Neural cell (in vitro differentiated cells): ENCODE measurements at regions not wholly inside any gene's neighbourhood (a gene's known extent, or its start where the extent isn't known, plus 50 kb on each side); places are given as distances from the start of the nearest gene placed in this dataset.

Experiments used
- H2AFZ ChIP-seq: fragments of 200-600, 300-800 bp; sonication (generic), shearing (Covaris generic); 2 replicates; pipeline ENCODE4 v1.6.0; 2014; ENCODE audit warnings: low read depth, mild to moderate bottlenecking, antibody characterized with exemption, low read length, moderate library complexity
- H3F3A ChIP-seq: fragments of 200-600 bp; shearing (Covaris generic); 2 replicates; pipeline ENCODE4 v1.6.1; 2016; ENCODE audit warnings: mild to moderate bottlenecking, moderate library complexity, mixed read lengths, antibody characterized with exemption, low read length; ENCODE audit not compliant: insufficient read depth, poor library complexity, severe bottlenecking
- H3K27ac ChIP-seq: fragments of 200-600, 300-800 bp; sonication (generic), shearing (Covaris generic); 2 replicates; pipeline ENCODE4 v1.5.1; 2014; ENCODE audit warnings: mild to moderate bottlenecking, low read length, moderate library complexity
- H3K27me3 ChIP-seq: fragments of 300-800, 200-600 bp; sonication (generic), shearing (Covaris generic); 2 replicates; pipeline ENCODE4 v1.6.0; 2014; ENCODE audit warnings: mild to moderate bottlenecking, low read depth, low read length, moderate library complexity; ENCODE audit not compliant: insufficient read depth
- H3K36me3 ChIP-seq: fragments of 300-800, 200-600 bp; sonication (generic), shearing (Covaris generic); 2 replicates; pipeline ENCODE4 v1.5.1; 2014; ENCODE audit warnings: mild to moderate bottlenecking, antibody characterized with exemption, low read length, moderate library complexity; ENCODE audit not compliant: insufficient read depth
- H3K4me2 ChIP-seq: fragments of 300-800, 200-600 bp; sonication (generic), shearing (Covaris generic); 2 replicates; pipeline ENCODE4 v1.6.0; 2014; ENCODE audit warnings: mild to moderate bottlenecking, low read length
- H3K4me3 ChIP-seq: fragments of 300-800, 200-600 bp; sonication (generic), shearing (Covaris generic); 2 replicates; pipeline ENCODE4 v1.5.1; 2014; ENCODE audit warnings: mild to moderate bottlenecking, low read length, moderate library complexity
- H3K79me2 ChIP-seq: fragments of 200-600 bp; shearing (Covaris generic); replicated peaks from 2 replicates; pipeline ENCODE4 v1.6.0; 2014; ENCODE audit warnings: mild to moderate bottlenecking, low read length, moderate library complexity; ENCODE audit not compliant: insufficient read depth
- H3K9ac ChIP-seq: fragments of 300-800, 200-600 bp; sonication (generic), shearing (Covaris generic); 2 replicates; pipeline ENCODE4 v1.6.1; 2016; ENCODE audit warnings: mild to moderate bottlenecking, low read length, mixed read lengths
- H3K9me2 ChIP-seq: fragments of 200-600 bp; shearing (Covaris generic); 2 replicates; pipeline ENCODE4 v1.6.1; 2016; ENCODE audit warnings: mild to moderate bottlenecking, low read length, mixed read lengths; ENCODE audit not compliant: insufficient read depth
- H3K9me3 ChIP-seq: fragments of 200-600, 300-800 bp; sonication (generic), shearing (Covaris generic); 2 replicates; pipeline ENCODE4 v1.6.1; 2016; ENCODE audit warnings: mild to moderate bottlenecking, mixed run types, low read length, moderate library complexity, mixed read lengths
- H4K20me1 ChIP-seq: fragments of 200-600 bp; shearing (Covaris generic); 2 replicates; pipeline ENCODE4 v1.6.1; 2016; ENCODE audit warnings: mild to moderate bottlenecking, mixed run types; ENCODE audit not compliant: insufficient read depth
- EP300 ChIP-seq: fragments of 450-650 bp; conservative IDR thresholded peaks from 2 replicates; pipeline ENCODE4 v1.6.1; 2014; ENCODE audit warnings: antibody characterized with exemption, mild to moderate bottlenecking, moderate library complexity; ENCODE audit not compliant: poor library complexity, severe bottlenecking
- EZH2 ChIP-seq: fragments of 200-600, 300-800 bp; shearing (Covaris generic), sonication (generic); IDR thresholded peaks from 2 replicates; pipeline ENCODE4 v1.6.1; 2014; ENCODE audit warnings: antibody characterized with exemption, low read length, borderline replicate concordance, mild to moderate bottlenecking; ENCODE audit not compliant: insufficient read depth, poor library complexity, severe bottlenecking
- MXI1 ChIP-seq: fragments of 450-650 bp; conservative IDR thresholded peaks from 2 replicates; pipeline ENCODE4 v1.6.1; 2014; ENCODE audit warnings: antibody characterized with exemption, mild to moderate bottlenecking; ENCODE audit not compliant: poor library complexity, severe bottlenecking
- POLR2AphosphoS5 ChIP-seq: IDR thresholded peaks from 2 replicates; pipeline ENCODE4 v1.6.1; 2012
- RAD21 ChIP-seq: fragments of 450-650 bp; conservative IDR thresholded peaks from 2 replicates; pipeline ENCODE4 v1.6.1; 2014; ENCODE audit warnings: antibody characterized with exemption, mild to moderate bottlenecking, moderate library complexity
- SMC3 ChIP-seq: fragments of 450-650 bp; conservative IDR thresholded peaks from 2 replicates; pipeline ENCODE4 v1.6.1; 2014; ENCODE audit warnings: antibody characterized with exemption, mild to moderate bottlenecking, moderate library complexity; ENCODE audit not compliant: poor library complexity
- TAF1 ChIP-seq: IDR thresholded peaks from 2 replicates; pipeline ENCODE4 v1.6.1; 2012; ENCODE audit warnings: low read depth
- TF ChIP-seq, protein P1 (sequence below): fragments of 450-650 bp; IDR thresholded peaks from 2 replicates; pipeline ENCODE4 v1.5.1; 2014; ENCODE audit warnings: antibody characterized with exemption, mild to moderate bottlenecking, moderate library complexity; ENCODE audit not compliant: poor library complexity, severe bottlenecking
- TF ChIP-seq, protein P2 (sequence below): IDR thresholded peaks from 2 replicates; pipeline ENCODE4 v1.6.1; 2012; ENCODE audit warnings: borderline replicate concordance

DNA sequence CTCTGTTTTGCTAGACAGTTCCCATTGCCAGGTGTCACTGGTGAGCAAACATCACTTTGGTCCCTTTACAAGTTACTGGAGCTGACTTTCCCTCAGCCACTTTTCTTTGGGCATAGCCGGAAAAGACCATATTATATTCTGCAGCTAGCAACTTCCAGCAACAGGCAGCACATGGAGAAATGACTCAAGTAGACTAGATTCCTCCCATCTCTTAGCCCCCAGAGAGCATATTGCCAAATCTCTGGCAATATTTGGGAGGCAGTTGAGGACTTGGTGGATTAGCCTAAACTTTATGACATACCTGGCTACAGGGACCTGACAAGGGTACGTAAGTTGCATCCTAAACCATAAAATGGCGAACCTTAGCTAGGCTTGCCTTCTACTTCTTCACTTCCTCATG, 204.7 kb upstream of the MPDZ start:
- Histone ChIP-seq H3K27ac (no peak overlapping the region), H3K27me3 (no peaks in the 10 kb centered on the region), H3F3A (no peaks in the 10 kb centered on the region), H3K9me3 (no peaks in the 10 kb centered on the region), H3K4me3 (no peak overlapping the region), H3K79me2 (no peaks in the 10 kb centered on the region), H3K4me2 (no peak overlapping the region), H3K36me3 (no peaks in the 10 kb centered on the region), H4K20me1 (no peaks in the 10 kb centered on the region), H3K9me2 (no peaks in the 10 kb centered on the region), H3K9ac (no peak overlapping the region), H2AFZ (no peak overlapping the region)
- TF ChIP-seq, protein P1, sequence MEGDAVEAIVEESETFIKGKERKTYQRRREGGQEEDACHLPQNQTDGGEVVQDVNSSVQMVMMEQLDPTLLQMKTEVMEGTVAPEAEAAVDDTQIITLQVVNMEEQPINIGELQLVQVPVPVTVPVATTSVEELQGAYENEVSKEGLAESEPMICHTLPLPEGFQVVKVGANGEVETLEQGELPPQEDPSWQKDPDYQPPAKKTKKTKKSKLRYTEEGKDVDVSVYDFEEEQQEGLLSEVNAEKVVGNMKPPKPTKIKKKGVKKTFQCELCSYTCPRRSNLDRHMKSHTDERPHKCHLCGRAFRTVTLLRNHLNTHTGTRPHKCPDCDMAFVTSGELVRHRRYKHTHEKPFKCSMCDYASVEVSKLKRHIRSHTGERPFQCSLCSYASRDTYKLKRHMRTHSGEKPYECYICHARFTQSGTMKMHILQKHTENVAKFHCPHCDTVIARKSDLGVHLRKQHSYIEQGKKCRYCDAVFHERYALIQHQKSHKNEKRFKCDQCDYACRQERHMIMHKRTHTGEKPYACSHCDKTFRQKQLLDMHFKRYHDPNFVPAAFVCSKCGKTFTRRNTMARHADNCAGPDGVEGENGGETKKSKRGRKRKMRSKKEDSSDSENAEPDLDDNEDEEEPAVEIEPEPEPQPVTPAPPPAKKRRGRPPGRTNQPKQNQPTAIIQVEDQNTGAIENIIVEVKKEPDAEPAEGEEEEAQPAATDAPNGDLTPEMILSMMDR = no peak
- TF ChIP-seq SMC3 (no peak), POLR2AphosphoS5 (no peak), EP300 (no peak), RAD21 (no peak), EZH2 (no peak), MXI1 (no peak), TAF1 (no peak)
- TF ChIP-seq, protein P2, sequence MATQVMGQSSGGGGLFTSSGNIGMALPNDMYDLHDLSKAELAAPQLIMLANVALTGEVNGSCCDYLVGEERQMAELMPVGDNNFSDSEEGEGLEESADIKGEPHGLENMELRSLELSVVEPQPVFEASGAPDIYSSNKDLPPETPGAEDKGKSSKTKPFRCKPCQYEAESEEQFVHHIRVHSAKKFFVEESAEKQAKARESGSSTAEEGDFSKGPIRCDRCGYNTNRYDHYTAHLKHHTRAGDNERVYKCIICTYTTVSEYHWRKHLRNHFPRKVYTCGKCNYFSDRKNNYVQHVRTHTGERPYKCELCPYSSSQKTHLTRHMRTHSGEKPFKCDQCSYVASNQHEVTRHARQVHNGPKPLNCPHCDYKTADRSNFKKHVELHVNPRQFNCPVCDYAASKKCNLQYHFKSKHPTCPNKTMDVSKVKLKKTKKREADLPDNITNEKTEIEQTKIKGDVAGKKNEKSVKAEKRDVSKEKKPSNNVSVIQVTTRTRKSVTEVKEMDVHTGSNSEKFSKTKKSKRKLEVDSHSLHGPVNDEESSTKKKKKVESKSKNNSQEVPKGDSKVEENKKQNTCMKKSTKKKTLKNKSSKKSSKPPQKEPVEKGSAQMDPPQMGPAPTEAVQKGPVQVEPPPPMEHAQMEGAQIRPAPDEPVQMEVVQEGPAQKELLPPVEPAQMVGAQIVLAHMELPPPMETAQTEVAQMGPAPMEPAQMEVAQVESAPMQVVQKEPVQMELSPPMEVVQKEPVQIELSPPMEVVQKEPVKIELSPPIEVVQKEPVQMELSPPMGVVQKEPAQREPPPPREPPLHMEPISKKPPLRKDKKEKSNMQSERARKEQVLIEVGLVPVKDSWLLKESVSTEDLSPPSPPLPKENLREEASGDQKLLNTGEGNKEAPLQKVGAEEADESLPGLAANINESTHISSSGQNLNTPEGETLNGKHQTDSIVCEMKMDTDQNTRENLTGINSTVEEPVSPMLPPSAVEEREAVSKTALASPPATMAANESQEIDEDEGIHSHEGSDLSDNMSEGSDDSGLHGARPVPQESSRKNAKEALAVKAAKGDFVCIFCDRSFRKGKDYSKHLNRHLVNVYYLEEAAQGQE = no peak

DNA sequence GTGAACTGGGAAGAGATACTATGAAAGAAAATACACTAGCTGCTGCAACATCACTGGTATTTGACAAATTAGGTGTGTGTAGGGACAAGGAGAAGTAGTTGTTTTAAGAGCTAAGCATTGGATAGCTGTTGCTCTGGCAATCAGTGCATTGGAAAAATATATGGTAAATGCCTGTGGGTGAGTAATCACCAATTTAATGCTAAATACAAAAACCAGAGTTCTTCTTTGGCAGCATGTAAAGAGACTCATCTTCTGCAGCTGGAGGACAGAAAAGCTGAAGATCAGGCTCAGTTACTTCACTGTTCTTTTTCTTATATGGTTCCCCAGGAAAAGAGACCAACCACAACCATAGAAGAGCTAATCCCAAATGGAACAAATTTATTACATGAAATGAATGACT, 201.8 kb upstream of the MPDZ start:
- no peaks in the 10 kb centered on the region for H3K9me3 ChIP-seq
- no peak overlapping the region for H3K4me3 ChIP-seq
- H3K27me3 ChIP-seq = no peaks in the 10 kb centered on the region
- no peaks in the 10 kb centered on the region for H3F3A ChIP-seq
- H3K27ac ChIP-seq = no peak overlapping the region
- no peak overlapping the region for H3K9ac ChIP-seq
- H3K9me2 ChIP-seq = no peaks in the 10 kb centered on the region
- TF ChIP-seq MXI1 = no peak
- TF ChIP-seq POLR2AphosphoS5 = no peak
- TF ChIP-seq, protein P2 = no peak
- TF ChIP-seq EZH2 = no peak
- TF ChIP-seq EP300 = no peak
- TF ChIP-seq SMC3 = no peak
- TF ChIP-seq TAF1 = no peak
- no peak for TF ChIP-seq RAD21
- TF ChIP-seq, protein P1 = no peak
- H3K79me2 ChIP-seq = no peaks in the 10 kb centered on the region
- H3K36me3 ChIP-seq = no peaks in the 10 kb centered on the region
- H4K20me1 ChIP-seq = no peaks in the 10 kb centered on the region
- no peak overlapping the region for H2AFZ ChIP-seq
- no peak overlapping the region for H3K4me2 ChIP-seq
